A549 (cell line): ENCODE measurements at regions not wholly inside any gene's neighbourhood (a gene's known extent, or its start where the extent isn't known, plus 50 kb on each side); places are given as distances from the start of the nearest gene placed in this dataset.
"Not testable (repeated sequence)": the region's sequence is repeated elsewhere in the genome, so short reads cannot be mapped to it uniquely, and the experiment has no call there.

Experiments
- ATAC-seq, 2 experiments: fragments of 200-7000 bp in 1 of 2; fragments of >200 bp in 1 of 2; cut with Nextera tagmentation in 1 of 2; cut with Tn5 transposase in 1 of 2; 3 replicates each; pipeline versions ENCODE4 v1.8.0 to v1.9.1; 2018 to 2020; ENCODE audit warnings: mild to moderate bottlenecking in 1 of 2, moderate library complexity in 1 of 2
- CTCF ChIA-PET: fragments of 300-600 bp; sonication (Branson Sonifier 250); formaldehyde crosslinking; extraction: SDS; loops from one replicate; lab custom pipeline; 2021; ENCODE audit warnings: antibody characterized with exemption, inconsistent platforms; lab: Yijun Ruan, JAX
- POLR2A ChIA-PET: fragments of 350-600 bp; formaldehyde crosslinking; extraction: SDS; loops from one replicate; lab custom pipeline; 2021; ENCODE audit warnings: antibody characterized with exemption, inconsistent platforms; lab: Yijun Ruan, JAX
- DNase-seq, 2 experiments: peaks; one replicate each; pipeline versions ENCODE4 v3.0.0 to v3.0.0-alpha.2; 2011 to 2016; ENCODE audit warnings: low read depth in 1 of 2, low spot score in 1 of 2
- FAIRE-seq: peaks from 2 replicates; lab custom pipeline; 2011; peaks lifted over from hg19 to GRCh38; lab: Jason Lieb, UNC
- H3K27ac ChIP-seq, 2 experiments: fragments of >200 bp; sonication (Bioruptor Twin); formaldehyde crosslinking; 3 replicates each; pipeline ENCODE4 v1.5.1; 2016 to 2017
- H3K4me1 ChIP-seq: fragments of >200 bp; sonication (Bioruptor Twin); formaldehyde crosslinking; 3 replicates; pipeline ENCODE4 v1.6.1; 2016
- H3K4me2 ChIP-seq: fragments of >200 bp; sonication (Bioruptor Twin); formaldehyde crosslinking; 3 replicates; pipeline ENCODE4 v1.6.1; 2016
- H3K4me3 ChIP-seq: fragments of >200 bp; sonication (Bioruptor Twin); formaldehyde crosslinking; 3 replicates; pipeline ENCODE4 v1.5.1; 2016
- H3K9me3 ChIP-seq: fragments of >200 bp; sonication (Bioruptor Twin); formaldehyde crosslinking; 3 replicates; pipeline ENCODE4 v1.6.1; 2016
- CBX2 ChIP-seq: fragments of 200-600 bp; sonication (generic); IDR thresholded peaks from 2 replicates; pipeline ENCODE4 v1.6.1; 2016; ENCODE audit warnings: low read depth, mild to moderate bottlenecking, borderline replicate concordance
- CBX8 ChIP-seq: fragments of 200-600 bp; sonication (generic); IDR thresholded peaks from 2 replicates; pipeline ENCODE4 v1.6.1; 2016
- CHD4 ChIP-seq: fragments of 200-600 bp; sonication (generic); IDR thresholded peaks from 2 replicates; pipeline ENCODE4 v1.6.1; 2016; ENCODE audit warnings: antibody characterized with exemption, mild to moderate bottlenecking, borderline replicate concordance
- ESRRA ChIP-seq: fragments of 150-350 bp; IDR thresholded peaks from 2 replicates; pipeline ENCODE4 v1.6.1; 2014; ENCODE audit warnings: mild to moderate bottlenecking, low read length, borderline replicate concordance
- FOSB ChIP-seq: fragments of 250-450 bp; sonication (Bioruptor Pico); IDR thresholded peaks from 2 replicates; pipeline ENCODE4 v1.5.0; 2020; ENCODE audit warnings: mild to moderate bottlenecking, moderate library complexity
- FOXS1 ChIP-seq: fragments of 250-450 bp; sonication (Bioruptor Pico); IDR thresholded peaks from 2 replicates; pipeline ENCODE4 v1.5.0; 2020; ENCODE audit warnings: mild to moderate bottlenecking, moderate library complexity
- HOXB13 ChIP-seq: fragments of 250-450 bp; sonication (Bioruptor Pico); IDR thresholded peaks from 2 replicates; pipeline ENCODE4 v1.5.0; 2020; ENCODE audit warnings: low read depth, mild to moderate bottlenecking, moderate library complexity
- KDM5A ChIP-seq: fragments of 200-600 bp; sonication (generic); IDR thresholded peaks from 2 replicates; pipeline ENCODE4 v1.6.1; 2016; ENCODE audit warnings: antibody characterized with exemption, mild to moderate bottlenecking
- MAFK ChIP-seq: fragments of 450-650 bp; IDR thresholded peaks from 2 replicates; pipeline ENCODE4 v1.6.1; 2014; ENCODE audit not compliant: partially characterized antibody
- MYC ChIP-seq: IDR thresholded peaks from 2 replicates; pipeline ENCODE4 v1.6.1; 2012; ENCODE audit warnings: mild to moderate bottlenecking, inconsistent platforms, low read length, improper control_type of control experiment, borderline replicate concordance
- NFE2L2 ChIP-seq: fragments of 150-350 bp; conservative IDR thresholded peaks from 2 replicates; pipeline ENCODE4 v1.6.1; 2014; ENCODE audit warnings: low read length
- POLR2AphosphoS2 ChIP-seq: conservative IDR thresholded peaks from 2 replicates; pipeline ENCODE4 v1.6.1; 2012; ENCODE audit warnings: low read length, improper control_type of control experiment, inconsistent platforms
- RAD21 ChIP-seq, 2 experiments: fragments of >200 bp in 1 of 2; sonication (Bioruptor Twin) in 1 of 2; formaldehyde crosslinking in 1 of 2; IDR thresholded peaks in 1 of 2; conservative IDR thresholded peaks in 1 of 2; 2 replicates in 1 of 2; 3 replicates in 1 of 2; pipeline ENCODE4 v1.6.1; 2012 to 2018; ENCODE audit warnings: inconsistent platforms in 1 of 2
- SMC3 ChIP-seq: fragments of >200 bp; sonication (Bioruptor Twin); formaldehyde crosslinking; IDR thresholded peaks from 3 replicates; pipeline ENCODE4 v1.6.1; 2018; ENCODE audit warnings: inconsistent platforms
- TFCP2L1 ChIP-seq: fragments of 250-450 bp; sonication (Bioruptor Pico); IDR thresholded peaks from 2 replicates; pipeline ENCODE4 v1.5.0; 2021; ENCODE audit warnings: mild to moderate bottlenecking
- WGBS: methylation state at CpG from one replicate; pipeline ENCODE4 v1.1.6; 2017; ENCODE audit errors: missing lambda C conversion rate; 5-methylcytosine and 5-hydroxymethylcytosine counted together
- TF ChIP-seq, protein P1 (sequence below): IDR thresholded peaks from 2 replicates; pipeline ENCODE4 v1.6.1; 2012; ENCODE audit warnings: low read depth, borderline replicate concordance
- TF ChIP-seq, protein P2 (sequence below): fragments of >200 bp; sonication (Bioruptor Twin); formaldehyde crosslinking; IDR thresholded peaks from 2 replicates; pipeline ENCODE4 v1.6.1; 2016

DNA sequence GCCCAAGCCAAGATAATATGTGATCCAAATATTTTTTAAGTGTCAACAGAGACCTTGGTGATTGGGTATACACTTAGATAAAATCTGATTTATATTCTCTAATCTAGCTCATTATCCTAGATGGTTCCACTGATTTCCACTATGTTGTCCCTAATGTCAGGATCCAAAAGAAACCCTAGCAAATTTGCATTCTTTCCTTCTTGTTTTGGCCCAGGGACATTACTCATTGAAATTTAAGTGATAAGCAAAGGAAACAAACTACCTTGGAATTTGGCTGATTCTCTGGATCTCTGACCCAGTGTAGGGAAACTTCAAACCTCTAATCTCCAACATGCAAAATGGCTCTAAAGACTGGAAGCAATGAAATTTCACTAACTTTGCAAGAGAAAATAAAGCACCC is 179.8 kb upstream of the MEIS1 start (continued):
- TF ChIP-seq CHD4 (no peak), HOXB13 (CRISPR knock-in tag) (no peak), KDM5A (no peak), SMC3 (no peak), NFE2L2 (no peak)
- TF ChIP-seq, all 56 proteins: peak for 0

DNA sequence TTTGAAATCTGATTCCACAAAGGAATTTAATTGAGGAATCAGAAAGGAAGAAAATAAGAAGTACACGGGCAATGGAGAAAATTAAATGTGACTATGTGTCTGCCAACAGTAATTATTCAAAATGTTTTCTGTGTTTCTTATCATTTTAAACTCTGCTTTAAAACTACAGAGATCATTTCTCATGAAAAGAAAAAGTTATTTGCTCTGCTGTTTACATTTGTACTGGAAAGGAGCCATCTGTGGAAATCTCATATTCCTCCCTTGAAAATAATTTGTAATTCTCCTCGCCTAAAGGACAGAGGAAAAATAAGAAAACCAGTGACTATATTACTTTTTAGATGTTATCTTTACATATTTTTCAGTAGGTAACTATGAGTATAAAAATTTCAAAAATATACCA is 181.9 kb upstream of the MEIS1 start:
- FAIRE-seq = peak; percentile 49

DNA sequence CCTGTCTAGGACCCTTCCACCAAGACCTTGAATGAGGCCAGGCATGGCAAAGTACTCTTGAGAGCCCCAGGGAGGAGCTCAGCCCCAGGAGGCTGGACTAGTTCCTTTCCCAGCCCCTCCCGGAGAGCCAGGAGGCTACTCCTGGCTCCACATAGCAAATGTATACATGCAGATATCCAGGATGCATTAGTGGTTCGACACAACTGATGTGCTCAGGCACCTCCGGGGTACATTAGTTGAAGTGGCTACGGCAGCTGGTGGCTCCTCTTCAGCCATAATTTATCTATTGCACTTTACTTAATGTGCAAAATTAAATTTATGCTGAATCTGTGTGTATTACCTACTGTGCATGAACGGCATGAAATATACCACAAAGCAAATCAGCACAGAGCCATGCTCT is 182.8 kb upstream of the MEIS1 start:
- Histone ChIP-seq H3K4me2 (no peak overlapping the region), H3K4me1 (no peaks in the 10 kb centered on the region), H3K27ac (no peak overlapping the region), H3K4me3 (no peak overlapping the region), H3K9me3 (no peaks in the 10 kb centered on the region)
- 15% methylated on average over 5 of the region's 5 CpGs for WGBS
- no peak for FAIRE-seq
- no peak for DNase-seq
- ChIA-PET CTCF (interaction anchor here (0.5 kb wide), 1 partner anchor 1344 kb away, joined by 3 read pairs; no protein-coding TSS in a partner anchor), POLR2A (no interaction called here)
- no peak for ATAC-seq
- TF ChIP-seq, protein P1, sequence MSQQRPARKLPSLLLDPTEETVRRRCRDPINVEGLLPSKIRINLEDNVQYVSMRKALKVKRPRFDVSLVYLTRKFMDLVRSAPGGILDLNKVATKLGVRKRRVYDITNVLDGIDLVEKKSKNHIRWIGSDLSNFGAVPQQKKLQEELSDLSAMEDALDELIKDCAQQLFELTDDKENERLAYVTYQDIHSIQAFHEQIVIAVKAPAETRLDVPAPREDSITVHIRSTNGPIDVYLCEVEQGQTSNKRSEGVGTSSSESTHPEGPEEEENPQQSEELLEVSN = no peak

More for the DNA sequence above, 181.9 kb upstream of the MEIS1 start:
- H3K4me1 ChIP-seq = no peaks in the 10 kb centered on the region
- H3K27ac ChIP-seq = no peak overlapping the region
- no peak overlapping the region for H3K4me2 ChIP-seq
- TF ChIP-seq RAD21 (conservative IDR thresholded peaks at IDR 0.05 in 1 of 2, IDR thresholded peaks at IDR 0.05 in 1 of 2) = no peak
- no peak for TF ChIP-seq TFCP2L1 (CRISPR knock-in tag)
- TF ChIP-seq CBX2 = no peak
- no peak for TF ChIP-seq SMC3
- TF ChIP-seq FOXS1 (CRISPR knock-in tag) = no peak
- TF ChIP-seq ESRRA = no peak
- no peak overlapping the region for H3K4me3 ChIP-seq
- WGBS = 11% methylated on average over 2 of the region's 2 CpGs
- ChIA-PET CTCF (no interaction called here), POLR2A (no interaction called here)
- H3K9me3 ChIP-seq = no peaks in the 10 kb centered on the region
- DNase-seq = no peak
- no peak for ATAC-seq

DNA sequence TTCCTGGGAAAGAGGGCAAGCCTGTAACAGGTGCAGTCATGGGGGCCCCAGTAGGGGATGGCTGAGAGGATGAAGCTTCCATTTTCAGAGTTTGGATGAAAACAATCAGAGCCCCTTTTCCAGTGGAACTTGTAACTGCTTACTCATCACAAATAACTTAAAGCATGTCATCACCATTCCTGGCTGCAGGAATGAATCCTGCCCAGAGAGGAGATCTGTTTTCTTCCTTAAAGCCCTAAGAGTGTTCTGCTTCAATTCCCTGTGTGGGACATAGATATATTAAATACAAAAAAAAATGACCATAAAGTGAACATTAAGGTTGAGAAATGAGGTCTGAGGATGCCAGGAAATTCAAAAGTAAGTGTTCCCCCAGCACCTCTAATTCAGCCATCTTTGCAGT is 183.4 kb upstream of the MEIS1 start:
- Histone ChIP-seq H3K4me2 (no peak overlapping the region), H3K4me3 (no peak overlapping the region), H3K9me3 (no peaks in the 10 kb centered on the region), H3K4me1 (no peaks in the 10 kb centered on the region), H3K27ac (no peak overlapping the region)
- FAIRE-seq (no peak), DNase-seq (no peak), ATAC-seq (no peak)
- TF ChIP-seq POLR2AphosphoS2 (no peak), FOSB (no peak), CBX8 (no peak), HOXB13 (CRISPR knock-in tag) (no peak), MAFK (peak; percentile 73), RAD21 (conservative IDR thresholded peaks at IDR 0.05 in 1 of 2, IDR thresholded peaks at IDR 0.05 in 1 of 2) (no peak), MYC (no peak)
- TF ChIP-seq, protein P2, sequence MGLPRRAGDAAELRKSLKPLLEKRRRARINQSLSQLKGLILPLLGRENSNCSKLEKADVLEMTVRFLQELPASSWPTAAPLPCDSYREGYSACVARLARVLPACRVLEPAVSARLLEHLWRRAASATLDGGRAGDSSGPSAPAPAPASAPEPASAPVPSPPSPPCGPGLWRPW = no peak
- ChIA-PET POLR2A (no interaction called here), CTCF (no interaction called here)

DNA sequence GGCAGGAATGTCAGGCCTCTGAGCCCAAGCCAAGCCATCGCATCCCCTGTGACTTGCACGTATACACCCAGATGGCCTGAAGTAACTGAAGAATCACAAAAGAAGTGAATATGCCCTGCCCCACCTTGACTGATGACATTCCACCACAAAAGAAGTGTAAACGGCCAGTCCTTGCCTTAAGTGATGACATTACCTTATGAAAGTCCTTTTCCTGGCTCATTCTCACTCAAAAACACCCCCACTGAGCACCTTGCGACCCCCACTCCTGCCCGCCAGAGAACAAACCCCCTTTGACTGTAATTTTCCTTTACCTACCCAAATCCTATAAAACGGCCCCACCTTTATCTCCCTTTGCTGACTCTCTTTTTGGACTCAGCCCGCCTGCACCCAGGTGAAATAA is 185.8 kb upstream of the MEIS1 start:
- CTCF ChIA-PET, DNase-seq, H3K4me2 ChIP-seq, FAIRE-seq, ATAC-seq, POLR2A ChIA-PET, H3K4me1 ChIP-seq, H3K27ac ChIP-seq, H3K9me3 ChIP-seq, H3K4me3 ChIP-seq: not testable (repeated sequence)
- 22% methylated on average over 5 of the region's 7 CpGs for WGBS

DNA sequence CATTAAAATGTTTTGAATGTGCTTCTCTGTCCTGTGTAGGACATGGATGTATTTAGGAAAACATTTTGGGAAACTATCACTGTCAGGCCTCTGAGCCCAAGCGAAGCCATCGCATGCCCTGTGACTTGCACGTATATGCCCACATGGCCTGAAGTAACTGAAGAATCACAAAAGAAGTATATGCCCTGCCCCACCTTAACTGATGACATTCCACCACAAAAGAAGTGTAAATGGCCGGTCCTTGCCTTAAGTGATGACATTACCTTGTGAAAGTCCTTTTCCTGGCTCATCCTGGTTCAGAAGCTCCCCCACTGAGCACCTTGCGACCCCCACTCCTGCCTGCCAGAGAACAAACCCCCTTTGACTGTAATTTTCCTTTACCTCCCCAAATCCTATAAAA is 191.1 kb upstream of the MEIS1 start:
- H3K4me2 ChIP-seq, POLR2A ChIA-PET, FAIRE-seq, CTCF ChIA-PET, H3K4me1 ChIP-seq, ATAC-seq, DNase-seq, H3K4me3 ChIP-seq, H3K9me3 ChIP-seq, H3K27ac ChIP-seq: not testable (repeated sequence)
- WGBS = 65% methylated on average over 5 of the region's 5 CpGs
